ENCODE measurements at regions not wholly inside any gene's neighbourhood (a gene's known extent, or its start where the extent isn't known, plus 50 kb on each side); places are given as distances from the start of the nearest gene placed in this dataset.

- DNase-seq (no peak), ATAC-seq (ENCODE audit: insufficient read depth, low read depth) (no peak)
- Histone ChIP-seq H3K36me3 (ENCODE audit: insufficient read depth, low read length) (no peaks in the 10 kb centered on the region), H3K9ac (ENCODE audit: low read depth, low read length) (no peak overlapping the region), H3K4me2 (ENCODE audit: insufficient read depth, low read length) (no peak overlapping the region), H3K4me3 (ENCODE audit: low read depth in 1 of 2, low read length in 2 of 2) (no peak overlapping the region), H3K27ac (ENCODE audit: low read length) (no peak overlapping the region), H3K4me1 (ENCODE audit: insufficient read depth, low read length) (peaks cover 55% of the 10 kb centered on the region), H3K9me3 (ENCODE audit: insufficient read depth, low read length, severe bottlenecking) (no peaks in the 10 kb centered on the region), H2AFZ (ENCODE audit: low read depth, low read length) (no peak overlapping the region), H3K27me3 (ENCODE audit: insufficient read depth, low read length, poor library complexity) (no peaks in the 10 kb centered on the region), H4K20me1 (ENCODE audit: insufficient read depth, low read length) (no peaks in the 10 kb centered on the region), H3K79me2 (ENCODE audit: insufficient read depth, low read length) (peaks cover 26% of the 10 kb centered on the region)
- no peak for TF ChIP-seq CTCF (IDR thresholded peaks at IDR 0.05; ENCODE audit: borderline replicate concordance, extremely low read depth, low read length, poor library complexity, severe bottlenecking)
- no peak for TF ChIP-seq EZH2 (IDR thresholded peaks at IDR 0.05; ENCODE audit: borderline replicate concordance, low read depth, low read length, severe bottlenecking)
Observed at GRCh38 chr3:107238787-107239186, 138.5 kb upstream of the CCDC54 start.

GRCh38 chr3:107239703-107240102 is 137.5 kb upstream of the CCDC54 start:
- Histone ChIP-seq H3K4me1 (ENCODE audit: insufficient read depth, low read length) (peaks cover 59% of the 10 kb centered on the region), H3K79me2 (ENCODE audit: insufficient read depth, low read length) (peaks cover 31% of the 10 kb centered on the region), H3K27me3 (ENCODE audit: insufficient read depth, low read length, poor library complexity) (no peaks in the 10 kb centered on the region), H3K4me2 (ENCODE audit: insufficient read depth, low read length) (peak overlapping the region; percentile 96), H3K27ac (ENCODE audit: low read length) (no peak overlapping the region), H4K20me1 (ENCODE audit: insufficient read depth, low read length) (no peaks in the 10 kb centered on the region), H3K9ac (ENCODE audit: low read depth, low read length) (peak overlapping the region; percentile 75), H3K4me3 (ENCODE audit: low read depth in 1 of 2, low read length in 2 of 2) (peak overlapping the region in 1 of 2 experiments; percentile 92; a peak in 3 of 4 replicates), H3K36me3 (ENCODE audit: insufficient read depth, low read length) (no peaks in the 10 kb centered on the region), H3K9me3 (ENCODE audit: insufficient read depth, low read length, severe bottlenecking) (no peaks in the 10 kb centered on the region), H2AFZ (ENCODE audit: low read depth, low read length) (peak overlapping the region; percentile 87)
- DNase-seq, result no peak
- ATAC-seq (ENCODE audit: insufficient read depth, low read depth), result no peak
- TF ChIP-seq EZH2 (IDR thresholded peaks at IDR 0.05; ENCODE audit: borderline replicate concordance, low read depth, low read length, severe bottlenecking), result no peak
- TF ChIP-seq CTCF (IDR thresholded peaks at IDR 0.05; ENCODE audit: borderline replicate concordance, extremely low read depth, low read length, poor library complexity, severe bottlenecking), result no peak

- TF ChIP-seq CTCF (IDR thresholded peaks at IDR 0.05; ENCODE audit: borderline replicate concordance, extremely low read depth, low read length, poor library complexity, severe bottlenecking) (no peak), EZH2 (IDR thresholded peaks at IDR 0.05; ENCODE audit: borderline replicate concordance, low read depth, low read length, severe bottlenecking) (no peak)
- Histone ChIP-seq H2AFZ (ENCODE audit: low read depth, low read length) (peak overlapping the region; percentile 87), H3K9ac (ENCODE audit: low read depth, low read length) (peak overlapping the region; percentile 75), H3K9me3 (ENCODE audit: insufficient read depth, low read length, severe bottlenecking) (no peaks in the 10 kb centered on the region), H3K79me2 (ENCODE audit: insufficient read depth, low read length) (peaks cover 31% of the 10 kb centered on the region), H3K36me3 (ENCODE audit: insufficient read depth, low read length) (no peaks in the 10 kb centered on the region), H3K27me3 (ENCODE audit: insufficient read depth, low read length, poor library complexity) (no peaks in the 10 kb centered on the region), H3K27ac (ENCODE audit: low read length) (peak overlapping the region; percentile 80), H3K4me3 (ENCODE audit: low read depth in 1 of 2, low read length in 2 of 2) (peak overlapping the region; percentile 82 to 92), H3K4me1 (ENCODE audit: insufficient read depth, low read length) (peaks cover 55% of the 10 kb centered on the region), H4K20me1 (ENCODE audit: insufficient read depth, low read length) (no peaks in the 10 kb centered on the region), H3K4me2 (ENCODE audit: insufficient read depth, low read length) (peak overlapping the region; percentile 96)
- peak; percentile 91 for ATAC-seq (ENCODE audit: insufficient read depth, low read depth)
- peak; percentile 82 for DNase-seq
Observed at GRCh38 chr3:107240183-107241091, 136.8 kb upstream of the CCDC54 start.
